Common myeloid progenitor, CD34-positive (primary cell): ENCODE measurements at regions not wholly inside any gene's neighbourhood (a gene's known extent, or its start where the extent isn't known, plus 50 kb on each side); places are given as distances from the start of the nearest gene placed in this dataset.

ENCODE experiments used
- CTCF ChIA-PET: fragments of 350-600 bp; sonication (Branson Sonifier 250); formaldehyde crosslinking; loops from one replicate; lab custom pipeline; 2021; ENCODE audit warnings: antibody characterized with exemption; lab: Charles Lee
- POLR2A ChIA-PET: fragments of 350-600 bp; sonication (Branson Sonifier 250); formaldehyde crosslinking; loops from one replicate; lab custom pipeline; 2021; ENCODE audit warnings: antibody characterized with exemption; lab: Charles Lee
- DNase-seq, 3 donors: peaks; one replicate each; pipeline versions ENCODE4 v3.0.0 to v3.0.0-alpha.2; 2013
- H3K27ac ChIP-seq, 2 experiments: 1 replicate in 1 of 2; 2 replicates in 1 of 2; pipeline ENCODE4 v1.7.0; 2013; ENCODE audit warnings: inconsistent platforms in 2 of 2, low read length in 2 of 2, mild to moderate bottlenecking in 2 of 2, low read depth in 1 of 2, moderate library complexity in 1 of 2; ENCODE audit not compliant: severe bottlenecking in 2 of 2, insufficient read depth in 1 of 2, poor library complexity in 1 of 2
- H3K27me3 ChIP-seq, 5 experiments: replicated peaks in 2 of 5; 1 replicate in 3 of 5; 2 replicates in 2 of 5; pipeline versions ENCODE4 v1.6.1 to v1.7.0; 2013; ENCODE audit warnings: low read length in 4 of 5, mild to moderate bottlenecking in 2 of 5, moderate library complexity in 2 of 5, inconsistent platforms in 1 of 5; ENCODE audit not compliant: insufficient read depth in 5 of 5, control insufficient read depth in 4 of 5
- H3K36me3 ChIP-seq, 4 experiments: 1 replicate in 2 of 4; 2 replicates in 2 of 4; pipeline versions ENCODE4 v1.6.1 to v1.7.0; 2013; ENCODE audit warnings: low read length in 3 of 4, control low read depth in 1 of 4, mild to moderate bottlenecking in 1 of 4; ENCODE audit not compliant: control insufficient read depth in 4 of 4, insufficient read depth in 4 of 4
- H3K4me1 ChIP-seq, 4 experiments: 1 replicate in 3 of 4; 2 replicates in 1 of 4; pipeline versions ENCODE4 v1.6.1 to v1.7.1; 2013; ENCODE audit warnings: low read length in 3 of 4, mild to moderate bottlenecking in 3 of 4, control low read depth in 1 of 4, inconsistent platforms in 1 of 4, moderate library complexity in 1 of 4; ENCODE audit not compliant: control insufficient read depth in 4 of 4, insufficient read depth in 4 of 4; ENCODE audit errors: control extremely low read depth in 1 of 4
- H3K4me3 ChIP-seq, 7 experiments: 1 replicate in 4 of 7; 2 replicates in 3 of 7; pipeline versions ENCODE4 v1.5.1 to v1.7.0; 2013; ENCODE audit warnings: mild to moderate bottlenecking in 7 of 7, low read length in 6 of 7, moderate library complexity in 6 of 7, inconsistent platforms in 2 of 7, low read depth in 2 of 7, control low read depth in 1 of 7; ENCODE audit not compliant: insufficient read depth in 4 of 7, control insufficient read depth in 1 of 7; ENCODE audit errors: extremely low read depth in 1 of 7
- H3K9me3 ChIP-seq, 5 experiments: 1 replicate in 4 of 5; 2 replicates in 1 of 5; pipeline versions ENCODE4 v1.6.1 to v1.7.1; 2013; ENCODE audit warnings: low read length in 4 of 5, mild to moderate bottlenecking in 2 of 5, inconsistent platforms in 1 of 5, low read depth in 1 of 5, moderate library complexity in 1 of 5; ENCODE audit not compliant: control insufficient read depth in 4 of 5, insufficient read depth in 2 of 5; ENCODE audit errors: control extremely low read depth in 1 of 5
- WGBS: methylation state at CpG from one replicate; pipeline ENCODE4 v1.1.5; 2013; ENCODE audit not compliant: insufficient coverage; 5-methylcytosine and 5-hydroxymethylcytosine counted together

DNA sequence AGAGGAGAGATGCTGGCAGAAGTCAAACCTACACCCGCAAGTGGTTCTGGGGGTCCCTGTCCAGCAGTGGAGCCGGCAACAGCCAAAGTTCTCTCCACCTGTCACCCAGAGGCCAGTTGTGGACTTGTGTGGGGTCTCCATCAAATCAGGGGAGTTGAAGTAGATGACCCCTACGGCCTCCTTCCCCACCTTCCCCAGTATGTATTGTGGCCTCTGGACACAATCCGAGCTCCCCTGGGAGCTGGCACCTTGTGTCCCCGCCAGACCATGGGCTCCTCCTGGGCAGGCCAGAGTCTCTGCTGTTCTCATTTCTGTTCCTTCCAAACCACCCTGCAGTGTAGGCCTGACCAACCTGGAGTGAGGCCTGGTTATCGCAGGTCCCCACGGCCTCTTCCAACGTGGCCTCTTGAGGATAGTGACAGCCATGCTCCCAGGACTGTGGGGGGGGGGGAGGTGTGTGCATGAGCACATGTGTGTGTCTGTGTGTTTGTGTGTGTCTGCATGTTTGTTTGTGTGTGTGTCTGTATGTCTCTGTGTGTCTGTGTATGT lies 246.4 kb downstream of the MATN1 start:
- CTCF ChIA-PET = no interaction called here
- Histone ChIP-seq H3K36me3 (no peaks in the 10 kb centered on the region), H3K4me3 (no peak overlapping the region), H3K9me3 (peaks cover 0 to 21% (median 14%) of the 10 kb centered on the region in 5 experiments), H3K27me3 (peaks cover 0 to 11% (median 3%) of the 10 kb centered on the region in 5 experiments), H3K4me1 (no peaks in the 10 kb centered on the region), H3K27ac (no peak overlapping the region)
- no peak for DNase-seq
- 98% methylated on average over 5 of the region's 8 CpGs for WGBS
- POLR2A ChIA-PET = no interaction called here

- Histone ChIP-seq H3K4me3 (no peak overlapping the region), H3K27ac (no peak overlapping the region), H3K4me1 (no peaks in the 10 kb centered on the region), H3K9me3 (peaks cover 0 to 16% (median 9%) of the 10 kb centered on the region in 5 experiments), H3K36me3 (no peaks in the 10 kb centered on the region), H3K27me3 (peaks cover 0 to 11% (median 3%) of the 10 kb centered on the region in 5 experiments)
- no peak for DNase-seq
- CTCF ChIA-PET = no interaction called here
- POLR2A ChIA-PET = no interaction called here
- 72% methylated on average over 5 of the region's 6 CpGs for WGBS
Observed at GRCh38 chr1:30476476-30476875, 246.9 kb downstream of the MATN1 start.

DNA sequence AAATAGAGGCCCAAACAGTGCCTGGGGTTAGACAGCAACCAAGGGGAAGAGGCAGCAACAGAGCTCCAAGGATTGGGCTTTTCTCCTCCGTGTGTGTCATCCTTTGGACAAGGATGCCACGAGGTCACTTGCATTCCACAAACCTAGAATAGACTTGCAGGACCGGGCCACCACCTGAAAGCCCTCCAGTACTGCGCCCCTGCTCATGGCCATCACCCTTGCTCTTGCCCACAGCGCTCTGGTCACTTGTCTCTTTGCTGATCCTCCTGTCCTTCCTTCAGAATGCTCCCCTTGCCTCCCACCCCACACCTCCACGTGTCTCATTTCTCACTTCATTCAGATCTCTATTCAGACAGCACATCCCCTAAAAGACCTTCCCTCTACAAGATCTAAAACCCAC lies 247.4 kb downstream of the MATN1 start:
- CTCF ChIA-PET = no interaction called here

DNA sequence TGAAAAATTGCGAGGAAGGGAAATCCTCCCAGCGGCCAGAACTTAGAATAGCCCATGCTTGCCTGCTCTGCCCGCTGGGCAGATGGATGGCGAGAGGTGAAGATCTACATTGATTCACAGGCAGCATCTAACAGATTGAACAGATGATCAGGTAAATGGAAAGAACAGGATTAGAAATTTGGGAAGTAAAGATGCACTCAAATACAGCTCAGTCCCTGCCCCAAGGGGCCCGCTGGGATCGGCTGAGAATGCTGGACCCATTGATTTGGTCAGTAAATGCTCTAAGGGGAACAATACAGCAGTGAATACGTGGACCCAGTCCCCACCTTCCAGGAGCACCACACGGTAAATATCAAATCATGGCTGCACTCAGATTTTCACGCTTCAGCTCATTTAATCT lies 248.2 kb downstream of the MATN1 start:
- WGBS = 87% methylated on average over 9 of the region's 9 CpGs
- ChIA-PET CTCF (no interaction called here), POLR2A (no interaction called here)
- Histone ChIP-seq H3K4me3 (no peak overlapping the region), H3K9me3 (peaks cover 0 to 4% (median 0%) of the 10 kb centered on the region in 5 experiments), H3K27me3 (peaks cover 0 to 11% (median 3%) of the 10 kb centered on the region in 5 experiments), H3K27ac (no peak overlapping the region), H3K36me3 (no peaks in the 10 kb centered on the region), H3K4me1 (no peaks in the 10 kb centered on the region)
- DNase-seq = no peak

More for the DNA sequence above, 247.4 kb downstream of the MATN1 start:
- POLR2A ChIA-PET = no interaction called here
- Histone ChIP-seq H3K4me3 (no peak overlapping the region), H3K4me1 (no peaks in the 10 kb centered on the region), H3K27me3 (peaks cover 0 to 11% (median 3%) of the 10 kb centered on the region in 5 experiments), H3K27ac (no peak overlapping the region), H3K36me3 (no peaks in the 10 kb centered on the region), H3K9me3 (peaks cover 0 to 12% (median 5%) of the 10 kb centered on the region in 5 experiments)
- WGBS = 72% methylated on average over 6 of the region's 6 CpGs
- DNase-seq = no peak

GRCh38 chr1:30474818-30475200 lies 248.6 kb downstream of the MATN1 start:
- POLR2A ChIA-PET = no interaction called here
- Histone ChIP-seq H3K9me3 (peaks cover 0 to under 1% (median 0%) of the 10 kb centered on the region in 5 experiments), H3K4me3 (no peak overlapping the region), H3K4me1 (no peaks in the 10 kb centered on the region), H3K36me3 (no peaks in the 10 kb centered on the region), H3K27me3 (peaks cover 0 to 11% (median 3%) of the 10 kb centered on the region in 5 experiments), H3K27ac (no peak overlapping the region)
- CTCF ChIA-PET = no interaction called here
- WGBS = 85% methylated on average over 9 of the region's 9 CpGs
- no peak for DNase-seq

DNA sequence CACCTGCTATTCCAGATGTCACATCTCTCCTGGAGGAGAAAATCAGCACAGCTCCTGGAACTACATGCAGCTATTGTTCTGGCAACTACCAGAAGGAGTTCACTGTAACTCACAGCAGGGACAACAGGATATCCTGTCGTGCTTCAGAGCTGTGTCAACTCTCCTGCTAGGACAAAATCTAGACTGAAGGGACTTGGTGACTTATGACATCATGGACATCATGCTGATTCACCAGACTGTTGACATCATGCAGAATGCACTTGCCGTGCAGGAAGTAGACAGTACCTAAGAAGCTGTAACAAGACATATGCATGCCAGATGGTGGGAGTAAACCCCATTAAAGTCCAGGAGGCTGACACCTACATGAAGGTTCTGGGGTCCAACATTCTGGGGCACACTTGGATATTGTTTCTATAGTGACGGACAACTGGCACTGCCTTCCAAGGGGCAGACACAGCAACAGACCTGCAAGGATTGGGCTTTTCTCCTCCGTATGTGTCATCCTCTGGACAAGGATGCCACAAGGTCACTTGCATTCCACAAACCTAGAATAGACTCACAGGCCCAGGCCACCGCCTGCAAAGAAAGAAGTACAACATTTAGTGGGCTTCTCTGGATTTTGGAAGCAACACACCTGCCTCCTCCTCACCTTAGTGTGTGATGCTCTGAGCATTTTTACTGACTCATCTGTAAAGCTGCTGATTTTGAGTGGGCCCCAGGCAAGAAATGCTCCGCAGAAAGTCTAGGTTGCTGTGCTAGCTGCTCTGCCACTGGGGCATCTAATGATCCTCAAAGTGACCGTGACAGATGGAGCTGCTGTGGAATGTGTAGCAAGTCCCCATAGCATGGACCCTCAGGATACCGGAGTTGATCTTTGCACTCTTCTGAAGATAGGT lies 249.2 kb downstream of the MATN1 start:
- WGBS = 81% methylated on average over 7 of the region's 8 CpGs
- no peak overlapping the region for H3K4me3 ChIP-seq
- no peaks in the 10 kb centered on the region for H3K4me1 ChIP-seq
- H3K27ac ChIP-seq = no peak overlapping the region
- H3K9me3 ChIP-seq = no peaks in the 10 kb centered on the region
- no peak for DNase-seq
- peaks cover 0 to 11% (median 3%) of the 10 kb centered on the region in 5 experiments for H3K27me3 ChIP-seq
- ChIA-PET CTCF (no interaction called here), POLR2A (no interaction called here)
- H3K36me3 ChIP-seq = no peaks in the 10 kb centered on the region

DNA sequence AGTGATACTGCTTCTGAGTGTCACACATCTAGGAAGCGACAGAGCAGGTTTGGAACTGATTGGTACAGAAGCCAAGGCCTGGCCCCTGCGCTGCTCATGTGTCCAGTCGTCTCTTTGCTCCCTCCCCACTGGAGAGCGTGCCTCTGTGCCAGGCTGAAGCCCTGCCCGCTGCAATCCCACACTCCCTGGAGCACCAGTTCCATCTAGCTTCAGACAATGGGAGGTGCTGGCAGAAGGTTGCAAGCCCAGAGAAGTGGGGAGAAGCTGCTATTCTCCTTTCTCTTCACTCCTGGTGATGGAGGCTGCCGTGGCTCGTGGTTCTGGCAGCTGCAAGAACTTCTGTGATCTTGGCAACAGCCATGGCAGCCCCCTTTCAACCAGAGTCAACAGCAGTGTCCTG lies 250.9 kb downstream of the MATN1 start:
- Histone ChIP-seq H3K27ac (no peak overlapping the region), H3K4me1 (no peaks in the 10 kb centered on the region), H3K36me3 (no peaks in the 10 kb centered on the region), H3K4me3 (no peak overlapping the region), H3K9me3 (no peaks in the 10 kb centered on the region), H3K27me3 (peaks cover 0 to 11% (median 3%) of the 10 kb centered on the region in 5 experiments)
- ChIA-PET POLR2A (no interaction called here), CTCF (no interaction called here)
- 88% methylated on average over 7 of the region's 7 CpGs for WGBS
- DNase-seq = no peak
